ENCODE measurements at regions not wholly inside any gene's neighbourhood (a gene's known extent, or its start where the extent isn't known, plus 50 kb on each side); places are given as distances from the start of the nearest gene placed in this dataset.

- Histone ChIP-seq H3K4me3 (ENCODE audit: low read length in 3 of 3) (no peak overlapping the region), H3K36me3 (ENCODE audit: control insufficient read depth in 2 of 3, insufficient read depth in 3 of 3, low read length in 3 of 3) (no peaks in the 10 kb centered on the region), H3K27me3 (ENCODE audit: control insufficient read depth, insufficient read depth, low read length) (no peaks in the 10 kb centered on the region), H3K9ac (ENCODE audit: low read length in 3 of 3) (no peak overlapping the region), H3K4me1 (ENCODE audit: control insufficient read depth in 2 of 3, insufficient read depth in 2 of 3, low read depth in 1 of 3, low read length in 3 of 3) (no peaks in the 10 kb centered on the region), H3K9me3 (ENCODE audit: control insufficient read depth in 2 of 3, insufficient read depth in 1 of 3, low read length in 3 of 3) (no peaks in the 10 kb centered on the region), H3K27ac (ENCODE audit: low read depth in 2 of 2, low read length in 2 of 2) (no peak overlapping the region)
- TF ChIP-seq, protein P1, sequence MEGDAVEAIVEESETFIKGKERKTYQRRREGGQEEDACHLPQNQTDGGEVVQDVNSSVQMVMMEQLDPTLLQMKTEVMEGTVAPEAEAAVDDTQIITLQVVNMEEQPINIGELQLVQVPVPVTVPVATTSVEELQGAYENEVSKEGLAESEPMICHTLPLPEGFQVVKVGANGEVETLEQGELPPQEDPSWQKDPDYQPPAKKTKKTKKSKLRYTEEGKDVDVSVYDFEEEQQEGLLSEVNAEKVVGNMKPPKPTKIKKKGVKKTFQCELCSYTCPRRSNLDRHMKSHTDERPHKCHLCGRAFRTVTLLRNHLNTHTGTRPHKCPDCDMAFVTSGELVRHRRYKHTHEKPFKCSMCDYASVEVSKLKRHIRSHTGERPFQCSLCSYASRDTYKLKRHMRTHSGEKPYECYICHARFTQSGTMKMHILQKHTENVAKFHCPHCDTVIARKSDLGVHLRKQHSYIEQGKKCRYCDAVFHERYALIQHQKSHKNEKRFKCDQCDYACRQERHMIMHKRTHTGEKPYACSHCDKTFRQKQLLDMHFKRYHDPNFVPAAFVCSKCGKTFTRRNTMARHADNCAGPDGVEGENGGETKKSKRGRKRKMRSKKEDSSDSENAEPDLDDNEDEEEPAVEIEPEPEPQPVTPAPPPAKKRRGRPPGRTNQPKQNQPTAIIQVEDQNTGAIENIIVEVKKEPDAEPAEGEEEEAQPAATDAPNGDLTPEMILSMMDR (IDR thresholded peaks at IDR 0.05; ENCODE audit: borderline replicate concordance, extremely low read depth, insufficient read depth): no peak
- intact Hi-C loops (cut with DNase I): no loop called here
- FAIRE-seq (no peak), DNase-seq (no peak)
These were observed 76.5 kb downstream of the ARL5B start for GRCh38 chr10:18735711-18736110.

DNA sequence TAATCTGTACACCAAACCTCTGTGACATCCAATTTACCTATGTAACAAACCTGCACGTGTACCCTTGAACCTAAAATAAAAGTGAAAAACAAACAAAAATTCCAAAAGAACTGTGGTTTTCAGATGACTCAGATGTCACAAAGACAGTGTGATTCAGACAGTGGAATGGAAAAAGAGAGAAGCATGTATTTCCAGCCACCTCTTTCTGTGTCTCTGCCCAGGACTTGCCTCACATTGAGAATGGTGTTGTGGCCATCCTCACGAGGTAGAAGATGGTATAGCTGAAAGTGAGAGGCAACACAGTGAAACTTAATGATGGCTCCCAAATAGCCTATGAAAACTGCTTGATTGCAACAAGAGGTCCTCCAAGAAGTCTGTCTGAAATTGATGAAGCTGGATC lies 78.0 kb downstream of the ARL5B start:
- Histone ChIP-seq H3K9me3 (ENCODE audit: control insufficient read depth in 2 of 3, insufficient read depth in 1 of 3, low read length in 3 of 3) (no peaks in the 10 kb centered on the region), H3K4me3 (ENCODE audit: low read length in 3 of 3) (no peak overlapping the region), H3K36me3 (ENCODE audit: control insufficient read depth in 2 of 3, insufficient read depth in 3 of 3, low read length in 3 of 3) (no peaks in the 10 kb centered on the region), H3K27me3 (ENCODE audit: control insufficient read depth, insufficient read depth, low read length) (no peaks in the 10 kb centered on the region), H3K27ac (ENCODE audit: low read depth in 2 of 2, low read length in 2 of 2) (no peak overlapping the region), H3K9ac (ENCODE audit: low read length in 3 of 3) (no peak overlapping the region), H3K4me1 (ENCODE audit: control insufficient read depth in 2 of 3, insufficient read depth in 2 of 3, low read depth in 1 of 3, low read length in 3 of 3) (no peaks in the 10 kb centered on the region)
- TF ChIP-seq, protein P1 (IDR thresholded peaks at IDR 0.05; ENCODE audit: borderline replicate concordance, extremely low read depth, insufficient read depth): no peak
- DNase-seq (no peak), FAIRE-seq (no peak)
- intact Hi-C loops (cut with DNase I): no loop called here

GRCh38 chr10:18737841-18738240 lies 78.6 kb downstream of the ARL5B start:
- Histone ChIP-seq H3K9me3 (ENCODE audit: control insufficient read depth in 2 of 3, insufficient read depth in 1 of 3, low read length in 3 of 3) (no peaks in the 10 kb centered on the region), H3K27ac (ENCODE audit: low read depth in 2 of 2, low read length in 2 of 2) (no peak overlapping the region), H3K36me3 (ENCODE audit: control insufficient read depth in 2 of 3, insufficient read depth in 3 of 3, low read length in 3 of 3) (no peaks in the 10 kb centered on the region), H3K4me3 (ENCODE audit: low read length in 3 of 3) (no peak overlapping the region), H3K9ac (ENCODE audit: low read length in 3 of 3) (no peak overlapping the region), H3K4me1 (ENCODE audit: control insufficient read depth in 2 of 3, insufficient read depth in 2 of 3, low read depth in 1 of 3, low read length in 3 of 3) (no peaks in the 10 kb centered on the region), H3K27me3 (ENCODE audit: control insufficient read depth, insufficient read depth, low read length) (no peaks in the 10 kb centered on the region)
- TF ChIP-seq, protein P1 (IDR thresholded peaks at IDR 0.05; ENCODE audit: borderline replicate concordance, extremely low read depth, insufficient read depth): no peak
- DNase-seq: no peak
- FAIRE-seq: no peak
- intact Hi-C loops (cut with DNase I): no loop called here

DNA sequence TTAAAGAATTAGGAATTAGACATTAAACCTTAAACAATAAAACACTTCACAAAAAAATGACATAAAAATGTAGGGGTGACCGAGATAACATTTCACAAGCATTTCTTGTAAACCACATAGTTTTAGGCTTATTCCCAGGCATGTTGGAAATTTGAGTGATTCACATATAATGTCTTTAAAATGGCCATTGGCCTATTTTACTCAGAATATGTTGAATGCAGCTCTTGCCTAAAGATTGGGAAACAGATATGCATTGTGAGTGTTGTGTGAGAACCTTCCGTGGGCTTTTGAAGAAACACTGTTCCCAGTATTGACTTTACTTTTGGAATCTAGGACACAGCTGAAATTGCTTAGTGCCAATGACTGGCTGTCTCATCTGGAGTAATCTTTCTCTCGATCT lies 79.6 kb downstream of the ARL5B start:
- Histone ChIP-seq H3K36me3 (ENCODE audit: control insufficient read depth in 2 of 3, insufficient read depth in 3 of 3, low read length in 3 of 3) (no peaks in the 10 kb centered on the region), H3K9ac (ENCODE audit: low read length in 3 of 3) (no peak overlapping the region), H3K27ac (ENCODE audit: low read depth in 2 of 2, low read length in 2 of 2) (no peak overlapping the region), H3K9me3 (ENCODE audit: control insufficient read depth in 2 of 3, insufficient read depth in 1 of 3, low read length in 3 of 3) (no peaks in the 10 kb centered on the region), H3K4me3 (ENCODE audit: low read length in 3 of 3) (no peak overlapping the region), H3K4me1 (ENCODE audit: control insufficient read depth in 2 of 3, insufficient read depth in 2 of 3, low read depth in 1 of 3, low read length in 3 of 3) (no peaks in the 10 kb centered on the region), H3K27me3 (ENCODE audit: control insufficient read depth, insufficient read depth, low read length) (no peaks in the 10 kb centered on the region)
- DNase-seq (no peak), FAIRE-seq (no peak)
- intact Hi-C loops (cut with DNase I): no loop called here
- TF ChIP-seq, protein P1 (IDR thresholded peaks at IDR 0.05; ENCODE audit: borderline replicate concordance, extremely low read depth, insufficient read depth): no peak

Data from kidney (tissue), 13 donors.